ENCODE measurements at regions not wholly inside any gene's neighbourhood (a gene's known extent, or its start where the extent isn't known, plus 50 kb on each side); places are given as distances from the start of the nearest gene placed in this dataset.

DNA sequence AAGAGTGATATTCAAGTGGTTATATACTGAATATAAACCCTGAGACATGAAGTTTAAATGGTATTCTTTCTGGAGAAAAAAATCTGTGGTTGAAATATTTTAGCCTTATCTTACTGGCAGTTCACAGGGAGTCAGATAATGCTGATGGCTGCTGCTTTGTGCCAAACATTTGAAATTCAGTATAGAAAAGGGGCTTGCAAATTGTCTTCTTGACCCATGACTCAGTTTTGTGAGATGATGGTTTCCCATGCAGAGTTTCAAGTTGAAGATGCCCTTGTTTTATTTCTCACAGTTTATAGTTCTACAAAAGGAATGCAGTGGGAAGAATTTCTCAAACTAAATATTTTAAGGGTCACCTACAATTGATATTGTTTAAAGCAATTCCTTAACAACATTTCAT is 251.1 kb upstream of the MEOX2 start:
- DNase-seq (ENCODE audit: low read depth), result no peak

GRCh38 chr7:15936991-15937390 is 250.5 kb upstream of the MEOX2 start:
- no peak for DNase-seq (ENCODE audit: low read depth)

- no peak for DNase-seq (ENCODE audit: low read depth)
These were observed 245.8 kb upstream of the MEOX2 start for GRCh38 chr7:15932318-15932717.

GRCh38 chr7:15929411-15929810 is 242.9 kb upstream of the MEOX2 start:
- no peak for DNase-seq (ENCODE audit: low read depth)

GRCh38 chr7:15925608-15926007 is 239.1 kb upstream of the MEOX2 start:
- no peak for DNase-seq (ENCODE audit: low read depth)

DNA sequence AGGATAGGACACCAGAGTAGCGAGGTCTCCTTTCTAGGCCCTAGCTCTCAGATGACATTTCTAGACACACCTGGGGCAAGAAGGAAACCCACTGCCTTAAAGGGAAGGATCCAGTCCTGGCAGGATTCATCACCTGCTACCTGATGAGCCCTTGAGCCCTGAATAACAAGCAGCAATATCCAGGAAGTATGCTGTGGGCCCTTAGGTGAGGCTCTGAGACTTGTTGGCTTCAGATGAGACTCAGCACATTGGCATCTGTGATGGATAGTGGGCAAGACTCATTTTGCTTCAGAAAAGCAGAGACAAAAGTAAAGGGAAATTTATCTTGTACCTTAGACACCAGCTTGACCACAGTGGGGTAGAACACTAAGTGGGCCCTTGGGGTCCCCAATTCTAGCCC is 238.4 kb upstream of the MEOX2 start:
- no peak for DNase-seq (ENCODE audit: low read depth)

DNA sequence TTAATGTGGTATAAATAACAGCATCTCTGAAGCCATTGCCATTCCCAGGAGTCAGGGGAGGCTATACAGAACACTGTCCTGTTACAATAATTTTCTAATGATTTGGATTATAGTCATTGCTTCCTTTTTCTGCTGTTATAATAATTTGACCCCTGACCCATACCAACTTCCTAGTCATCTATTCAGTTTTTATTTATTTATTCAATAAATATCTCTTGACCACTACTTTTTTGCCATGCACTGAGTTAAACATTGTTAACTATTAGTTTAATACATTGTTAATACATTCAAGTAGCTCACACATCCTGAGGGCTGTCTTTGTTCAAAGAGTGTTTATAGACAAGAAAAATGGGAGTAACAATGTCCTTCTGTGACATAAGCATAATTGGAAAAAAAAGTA is 235.5 kb upstream of the MEOX2 start:
- DNase-seq (ENCODE audit: low read depth), result no peak

DNA sequence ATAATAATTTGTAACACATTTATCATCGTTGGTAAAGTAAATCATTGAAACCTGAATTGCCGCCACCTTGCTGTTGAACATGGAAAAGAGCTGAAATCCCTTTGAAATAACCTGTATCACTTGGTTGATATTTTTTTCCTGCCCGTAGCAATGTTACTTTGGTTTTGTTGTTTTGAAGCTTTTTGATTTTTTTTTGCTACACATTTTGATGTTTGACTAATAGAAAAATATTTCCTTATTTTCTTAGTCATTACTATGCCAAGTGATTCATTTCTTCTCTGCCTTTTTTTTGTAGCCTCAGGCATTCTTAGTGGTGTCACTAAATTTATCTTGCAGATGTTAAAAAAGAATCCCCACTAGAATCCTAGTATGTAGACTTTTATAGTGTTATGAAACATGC is 235.1 kb upstream of the MEOX2 start:
- DNase-seq (ENCODE audit: low read depth), result peak; percentile 8

GRCh38 chr7:15920953-15921352 is 234.5 kb upstream of the MEOX2 start:
- no peak for DNase-seq (ENCODE audit: low read depth)

DNA sequence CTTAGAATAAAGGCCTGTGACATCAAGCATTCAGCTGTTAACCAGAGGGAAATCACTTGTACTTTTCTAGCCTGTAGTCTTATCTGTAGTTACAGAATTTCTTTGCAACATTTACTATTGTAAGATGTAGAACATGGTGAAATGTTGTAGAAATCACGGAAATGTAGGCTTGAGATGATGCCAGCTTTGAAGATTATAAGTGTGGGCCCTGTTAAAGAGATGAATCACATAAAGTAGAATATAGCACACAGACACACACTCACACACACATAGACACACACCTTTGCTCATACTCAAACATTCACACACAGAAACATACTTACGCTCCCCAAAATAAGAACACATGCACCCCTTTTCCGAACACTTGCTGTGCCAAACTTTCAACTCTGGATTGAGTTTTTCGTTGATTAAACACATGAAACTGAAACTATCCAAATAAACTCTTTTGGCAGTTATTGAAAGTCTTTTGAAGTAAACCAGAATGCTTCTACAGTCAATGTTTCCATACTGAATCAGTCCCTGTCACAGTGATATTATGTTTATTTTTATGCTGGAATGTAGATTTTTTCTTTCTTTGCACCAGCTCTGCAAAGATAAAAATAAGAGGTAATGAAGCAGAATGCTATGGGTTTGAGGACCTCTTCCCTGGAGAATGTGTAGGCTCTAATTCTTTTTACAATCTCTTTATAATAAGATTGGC is 230.3 kb upstream of the MEOX2 start:
- DNase-seq (ENCODE audit: low read depth), result no peak

DNA sequence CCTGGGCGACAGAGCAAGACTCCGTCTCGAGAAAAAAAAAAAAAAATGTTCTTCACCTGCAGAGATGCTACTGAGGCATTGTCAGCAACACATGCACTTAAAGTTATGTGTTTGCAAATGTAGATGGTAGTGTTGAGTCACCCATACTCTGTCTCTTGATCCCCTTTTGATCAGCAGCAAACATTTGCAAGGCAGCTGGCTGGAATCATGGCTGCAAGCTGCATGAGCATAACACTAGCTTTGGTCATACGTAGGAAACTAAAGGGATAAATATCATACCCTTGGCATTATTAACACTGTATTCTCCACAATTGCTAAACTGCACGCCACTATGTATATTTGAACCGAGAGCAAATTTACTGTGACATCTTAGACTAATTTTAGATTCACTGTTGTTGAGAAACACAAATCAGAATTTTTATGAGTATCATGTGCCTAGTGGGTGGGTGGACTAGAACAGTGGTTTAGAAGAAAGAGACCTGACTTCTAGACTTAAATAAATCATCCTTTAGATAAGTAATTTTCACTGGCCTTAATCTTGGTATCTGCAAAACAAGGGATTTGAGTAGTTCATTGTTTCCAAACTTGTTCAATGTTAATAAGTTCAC is 229.3 kb upstream of the MEOX2 start:
- no peak for DNase-seq (ENCODE audit: low read depth)

DNA sequence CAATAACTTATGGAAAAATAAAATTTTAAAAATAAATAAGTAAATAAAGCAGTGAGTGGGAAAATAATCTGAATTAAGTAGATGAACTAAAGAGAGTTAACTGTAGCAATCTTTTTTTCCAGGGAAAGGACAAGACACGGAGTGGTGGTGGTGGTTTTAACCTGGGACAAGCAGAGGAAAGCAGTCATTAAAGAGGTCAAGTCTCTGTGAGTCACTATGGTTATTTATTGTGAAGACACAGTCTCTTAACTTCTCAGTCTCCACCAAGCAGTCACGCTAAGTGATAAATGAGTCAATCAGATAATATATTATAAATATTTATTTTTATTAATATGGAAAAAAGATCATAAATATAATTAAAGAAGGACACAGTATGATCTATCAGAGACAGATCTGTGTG is 228.1 kb upstream of the MEOX2 start:
- no peak for DNase-seq (ENCODE audit: low read depth)

- DNase-seq (ENCODE audit: low read depth), result no peak
These were observed 220.0 kb upstream of the MEOX2 start for GRCh38 chr7:15906436-15906835.

DNA sequence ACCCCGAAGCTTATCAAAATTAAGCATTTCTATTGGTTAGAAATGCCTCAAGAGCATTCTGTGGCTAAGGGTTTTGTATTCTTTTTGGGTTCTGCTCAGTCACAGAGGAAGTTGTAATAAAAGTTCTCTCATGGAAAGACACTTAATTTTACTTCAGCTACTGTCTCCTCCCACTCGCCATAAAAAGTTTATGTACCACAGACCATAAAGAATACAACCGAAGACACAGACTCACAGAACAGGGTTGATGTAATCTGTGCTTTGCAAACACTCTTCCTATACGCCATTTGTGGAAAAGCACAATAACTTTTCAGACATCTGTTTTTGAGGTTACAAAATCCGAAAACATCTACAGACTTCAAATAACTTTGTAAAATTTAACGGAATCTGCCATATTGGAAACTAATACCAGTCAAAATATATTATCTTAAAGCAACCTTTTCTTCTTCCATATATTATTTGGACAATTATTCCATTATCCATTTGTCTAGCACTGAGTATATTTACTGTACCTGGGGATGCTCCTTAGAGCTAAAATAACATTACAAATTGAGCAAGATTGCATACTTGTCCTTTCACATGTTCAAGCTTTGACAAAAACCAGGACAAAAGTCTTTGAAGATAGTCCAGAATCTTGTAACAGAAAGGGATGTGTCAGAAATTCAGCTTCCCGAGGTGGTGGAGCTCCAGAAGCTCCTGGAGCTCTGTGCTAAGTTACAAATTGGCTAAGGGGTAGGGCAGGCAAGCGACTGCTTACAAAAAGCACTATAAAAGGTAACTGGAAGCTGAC is 219.0 kb upstream of the MEOX2 start:
- no peak for DNase-seq (ENCODE audit: low read depth)

DNA sequence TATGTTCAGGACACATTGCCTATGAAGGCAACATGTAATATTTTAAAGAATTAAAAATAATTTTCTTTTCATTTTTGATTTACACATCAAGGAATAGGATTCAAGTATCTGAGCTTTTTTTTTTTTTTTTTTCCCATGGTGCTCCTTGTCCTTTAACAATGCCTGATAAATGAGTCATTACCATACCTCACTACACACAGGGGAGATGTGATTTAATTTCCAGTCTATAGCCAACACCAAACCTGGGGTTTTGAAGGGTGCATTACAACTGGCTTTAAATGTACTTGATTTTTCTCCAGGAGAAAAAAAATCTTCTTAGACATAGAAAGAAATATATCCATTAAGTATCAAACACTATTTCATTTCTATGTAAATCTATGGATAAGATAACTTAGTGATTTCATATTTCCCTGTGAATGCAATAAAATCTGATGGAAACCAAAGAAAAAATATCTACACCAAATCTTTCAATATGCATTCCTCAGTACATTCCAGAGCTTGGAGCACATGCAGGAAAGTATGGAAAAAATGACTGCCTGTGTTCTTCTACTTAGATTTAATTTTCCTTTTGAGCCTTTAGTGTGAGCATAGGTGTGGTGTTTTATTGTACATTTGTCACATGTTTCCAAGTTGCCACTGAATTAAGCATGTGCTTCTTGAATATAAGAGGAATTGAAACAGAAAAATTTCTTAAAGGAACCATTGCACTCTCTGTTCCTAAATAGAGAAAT is 204.8 kb upstream of the MEOX2 start:
- peak; percentile 41 for DNase-seq (ENCODE audit: low read depth)

DNA sequence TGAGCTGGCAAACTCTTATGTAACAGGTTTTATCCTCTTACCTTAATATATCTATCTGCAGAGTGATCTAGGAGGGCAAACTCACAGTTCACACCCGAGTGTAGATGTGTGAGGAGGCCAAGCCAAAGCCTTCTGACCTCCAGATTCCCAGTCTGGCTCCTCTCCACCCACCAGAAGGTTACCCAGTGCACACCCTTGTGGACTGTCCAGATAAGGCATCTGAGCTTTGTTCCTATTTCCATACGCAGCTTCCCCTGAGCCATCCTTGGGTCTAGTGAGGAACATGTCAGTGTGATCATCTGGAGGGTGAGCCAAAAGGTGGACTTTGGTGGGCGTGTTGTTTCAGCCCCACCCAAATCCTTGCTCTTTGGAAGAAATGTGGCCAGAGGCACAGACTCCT is 203.0 kb upstream of the MEOX2 start:
- DNase-seq (ENCODE audit: low read depth), result peak; percentile 33

DNA sequence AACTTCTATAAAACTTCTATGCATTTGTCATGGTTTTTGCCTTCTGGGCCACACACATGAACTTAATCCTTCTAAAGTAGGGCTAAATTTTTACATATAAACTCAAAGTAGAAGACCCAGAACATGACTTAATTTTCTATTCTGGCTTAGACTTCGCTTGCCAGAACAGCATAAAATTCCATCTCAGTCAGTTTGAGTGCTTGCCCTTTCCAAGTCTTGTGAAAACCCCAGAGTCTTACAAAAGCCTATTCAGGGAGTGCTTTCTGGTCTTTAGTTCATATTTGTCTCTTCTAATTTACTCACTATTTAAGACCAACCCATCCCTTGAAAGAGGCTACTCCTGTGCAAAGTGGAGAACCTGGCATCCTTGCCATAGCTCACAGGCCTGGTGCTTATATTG is 201.6 kb upstream of the MEOX2 start:
- no peak for DNase-seq (ENCODE audit: low read depth)

- DNase-seq (ENCODE audit: low read depth), result no peak
These were observed 200.1 kb upstream of the MEOX2 start for GRCh38 chr7:15886626-15887025.

- no peak for DNase-seq (ENCODE audit: low read depth)
These were observed 199.2 kb upstream of the MEOX2 start for GRCh38 chr7:15885678-15886077.

DNA sequence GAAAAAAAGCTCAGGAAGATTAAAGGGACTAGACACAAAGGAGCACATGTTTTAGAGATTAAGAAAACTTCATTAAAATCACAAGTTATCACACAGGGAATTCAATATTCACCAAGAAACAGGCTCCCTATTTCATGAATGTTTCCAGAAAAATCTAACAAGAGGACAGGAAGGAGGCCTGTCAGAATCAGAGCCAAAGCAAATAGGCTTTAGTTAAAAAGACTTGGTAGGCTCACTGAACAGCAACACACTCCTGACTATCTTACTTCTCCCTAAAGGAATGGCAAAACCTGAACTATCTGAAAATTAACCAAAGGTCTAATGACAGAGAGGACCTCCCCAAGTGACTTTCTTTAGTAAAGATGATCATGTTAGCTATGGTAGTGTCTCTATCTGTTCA is 188.3 kb upstream of the MEOX2 start:
- DNase-seq (ENCODE audit: low read depth), result no peak

GRCh38 chr7:15870347-15870746 is 183.9 kb upstream of the MEOX2 start:
- no peak for DNase-seq (ENCODE audit: low read depth)

DNA sequence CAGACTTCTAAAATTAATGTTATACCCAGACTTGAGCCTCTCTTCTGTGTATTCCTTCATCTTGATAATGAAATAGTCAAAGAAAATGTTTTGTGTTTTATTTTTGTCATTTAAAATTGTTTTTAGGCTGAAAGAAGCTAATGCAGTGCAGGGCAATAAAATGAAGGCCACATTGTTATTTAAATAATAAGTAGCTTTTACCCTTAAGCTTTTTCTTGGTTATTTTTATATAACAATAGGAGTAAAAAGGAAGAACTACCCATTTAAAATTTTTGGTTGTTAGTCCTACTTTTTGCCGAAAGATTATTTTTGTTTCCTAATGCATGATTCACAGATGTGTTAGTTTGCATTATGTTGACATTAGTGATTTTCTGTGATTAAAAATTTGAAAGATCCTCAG is 181.0 kb upstream of the MEOX2 start:
- no peak for DNase-seq (ENCODE audit: low read depth)
